ENCODE measurements at regions not wholly inside any gene's neighbourhood (a gene's known extent, or its start where the extent isn't known, plus 50 kb on each side); places are given as distances from the start of the nearest gene placed in this dataset.
"Not testable (repeated sequence)": the region's sequence is repeated elsewhere in the genome, so short reads cannot be mapped to it uniquely, and the experiment has no call there.

- DNase-seq: not testable (repeated sequence)
Measured at GRCh38 chr10:45056806-45057205, 56.1 kb downstream of the ZNF22 start.

- no peak for DNase-seq
Measured at GRCh38 chr10:45058580-45058979, 57.9 kb downstream of the ZNF22 start.

GRCh38 chr10:45058992-45059561 lies 58.4 kb downstream of the ZNF22 start:
- no peak for DNase-seq

- DNase-seq: no peak
Measured at GRCh38 chr10:45059632-45060031, 58.9 kb downstream of the ZNF22 start.

GRCh38 chr10:45061982-45062381 lies 61.3 kb downstream of the ZNF22 start:
- no peak for DNase-seq

- DNase-seq: no peak
Measured at GRCh38 chr10:45063591-45064231, 63.0 kb downstream of the ZNF22 start.

- DNase-seq: no peak
Measured at GRCh38 chr10:45064998-45065397, 64.3 kb downstream of the ZNF22 start.

- no peak for DNase-seq
Measured at GRCh38 chr10:45071043-45071813, 70.5 kb downstream of the ZNF22 start.

- no peak for DNase-seq
Measured at GRCh38 chr10:45075216-45075615, 74.5 kb downstream of the ZNF22 start.

- DNase-seq: no peak
Measured at GRCh38 chr10:45075826-45076380, 75.2 kb downstream of the ZNF22 start.

- no peak for DNase-seq
Measured at GRCh38 chr10:45076891-45077290, 76.2 kb downstream of the ZNF22 start.

- no peak for DNase-seq
Measured at GRCh38 chr10:45080331-45080730, 79.6 kb downstream of the ZNF22 start.

- no peak for DNase-seq
Measured at GRCh38 chr10:45082176-45082575, 81.5 kb downstream of the ZNF22 start.

GRCh38 chr10:45091968-45092367 lies 91.2 kb downstream of the ZNF22 start:
- peak in 5 of 14 donors; percentile 5 to 16 (median 7) for DNase-seq

GRCh38 chr10:45093945-45094344 lies 93.2 kb downstream of the ZNF22 start:
- no peak for DNase-seq

GRCh38 chr10:45095286-45095685 lies 94.6 kb downstream of the ZNF22 start:
- no peak for DNase-seq

GRCh38 chr10:45096001-45096400 lies 95.3 kb downstream of the ZNF22 start:
- DNase-seq: no peak

- DNase-seq: no peak
Measured at GRCh38 chr10:45100429-45100828, 99.7 kb downstream of the ZNF22 start.

- DNase-seq: no peak
Measured at GRCh38 chr10:45104674-45105073, 104.0 kb downstream of the ZNF22 start.

GRCh38 chr10:45105309-45105708 lies 104.6 kb downstream of the ZNF22 start:
- DNase-seq: not testable (repeated sequence)

GRCh38 chr10:45106236-45106856 lies 105.6 kb downstream of the ZNF22 start:
- no peak for DNase-seq

GRCh38 chr10:45111509-45111908 lies 110.8 kb downstream of the ZNF22 start:
- no peak for DNase-seq

- not testable (repeated sequence) for DNase-seq
Measured at GRCh38 chr10:45117940-45118339, 117.2 kb downstream of the ZNF22 start.
